Right hindlimb (tissue), 1 donor: ENCODE measurements at regions not wholly inside any gene's neighbourhood (a gene's known extent, or its start where the extent isn't known, plus 50 kb on each side); places are given as distances from the start of the nearest gene placed in this dataset.

Source experiments
- DNase-seq: peaks from one replicate; pipeline ENCODE4 v3.0.0-alpha.2; 2018

GRCh38 chr2:236805800-236806531 is 236.3 kb downstream of the ACKR3 start:
- DNase-seq = peak; percentile 45

- DNase-seq = no peak
Measured at GRCh38 chr2:236809716-236810115, 240.1 kb downstream of the ACKR3 start.

- no peak for DNase-seq
Measured at GRCh38 chr2:236811062-236811656, 241.5 kb downstream of the ACKR3 start.

DNA sequence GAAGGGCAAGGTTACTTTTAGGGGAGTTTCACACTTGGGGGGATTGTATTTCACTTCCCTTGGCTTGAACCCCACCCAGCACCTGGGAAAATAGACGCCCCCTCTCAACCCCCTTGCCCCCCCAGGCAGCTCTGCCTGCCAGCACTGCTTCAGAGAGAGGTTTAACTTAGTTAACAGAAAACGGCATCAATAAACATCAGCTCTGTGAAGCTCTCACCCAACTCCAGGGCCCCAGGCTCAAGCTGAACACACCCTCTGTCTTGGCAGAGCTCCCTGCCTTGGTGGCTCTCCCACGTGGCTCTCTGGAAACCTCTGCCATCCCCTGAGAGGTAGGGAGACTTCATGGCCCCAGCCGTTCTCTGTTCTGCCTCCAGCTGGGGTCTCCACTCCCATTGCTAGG is 244.1 kb downstream of the ACKR3 start:
- no peak for DNase-seq

- no peak for DNase-seq
Measured at GRCh38 chr2:236814593-236814992, 245.0 kb downstream of the ACKR3 start.

DNA sequence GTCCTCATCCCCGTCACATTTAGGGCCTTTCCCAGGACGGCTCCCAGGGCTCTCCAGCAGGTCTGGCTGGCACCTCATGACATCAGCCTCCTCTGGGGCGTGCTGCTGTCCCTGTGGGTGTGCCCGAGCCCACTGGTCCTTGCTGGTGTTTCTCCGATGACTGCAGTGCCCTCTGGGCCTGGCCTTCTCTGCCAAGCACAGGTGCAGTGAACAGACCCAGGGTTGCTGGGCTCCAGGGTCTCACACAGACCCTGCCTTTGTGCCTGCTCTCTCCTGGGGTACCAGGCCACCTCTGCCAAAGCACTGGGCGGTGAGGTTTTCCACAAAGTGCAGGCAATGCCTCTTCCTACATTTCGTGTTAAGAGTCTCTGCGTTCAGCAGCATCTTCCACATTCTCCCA is 246.1 kb downstream of the ACKR3 start:
- DNase-seq = no peak

DNA sequence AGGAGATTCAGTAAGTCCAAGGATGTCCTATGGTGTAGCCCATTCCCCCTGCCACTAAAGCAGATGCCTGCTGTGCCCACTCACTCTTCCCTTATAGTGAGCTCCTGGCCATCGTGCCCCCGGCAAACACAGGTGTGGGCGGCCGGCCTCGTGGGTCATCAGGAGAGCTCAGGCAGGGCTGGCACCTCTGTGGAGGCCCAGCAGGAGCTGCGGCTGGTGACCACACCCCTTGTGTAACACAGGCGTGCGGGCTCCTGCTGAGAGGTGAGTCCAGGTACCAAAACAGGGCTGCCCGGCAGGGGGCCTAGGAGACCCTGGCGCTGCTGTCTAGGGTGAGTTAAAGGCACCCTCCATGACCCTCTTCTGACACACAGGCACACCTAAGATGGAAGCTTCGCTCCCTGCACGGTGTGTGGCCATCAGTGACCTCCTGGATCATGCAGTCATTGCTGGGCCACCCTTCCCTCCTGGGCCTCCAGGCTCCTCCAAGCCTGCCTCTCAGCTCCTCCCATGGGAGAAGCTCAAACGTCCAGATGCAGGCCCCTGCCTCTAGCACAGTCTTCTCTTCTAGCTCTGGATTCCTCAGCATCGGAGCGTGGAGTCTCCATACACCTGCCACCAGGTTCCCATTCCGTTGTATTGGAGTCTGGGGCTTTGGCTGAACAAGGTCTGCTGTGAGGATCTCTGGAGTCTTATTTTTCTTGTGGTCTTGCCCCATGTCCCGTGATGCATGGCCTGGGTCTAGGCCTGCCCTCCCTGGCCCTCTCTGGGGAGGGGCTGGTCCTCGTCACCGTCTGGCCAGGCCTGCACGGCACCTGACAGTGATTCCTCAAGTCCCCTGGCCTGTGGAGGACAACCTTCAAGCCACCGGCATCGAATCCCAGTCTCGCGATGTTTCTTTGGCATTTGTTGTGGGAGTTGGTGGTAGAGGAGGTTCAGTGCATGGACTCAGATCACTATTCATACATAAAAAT is 246.9 kb downstream of the ACKR3 start:
- DNase-seq = no peak

GRCh38 chr2:236818281-236819045 is 248.8 kb downstream of the ACKR3 start:
- DNase-seq = no peak

DNA sequence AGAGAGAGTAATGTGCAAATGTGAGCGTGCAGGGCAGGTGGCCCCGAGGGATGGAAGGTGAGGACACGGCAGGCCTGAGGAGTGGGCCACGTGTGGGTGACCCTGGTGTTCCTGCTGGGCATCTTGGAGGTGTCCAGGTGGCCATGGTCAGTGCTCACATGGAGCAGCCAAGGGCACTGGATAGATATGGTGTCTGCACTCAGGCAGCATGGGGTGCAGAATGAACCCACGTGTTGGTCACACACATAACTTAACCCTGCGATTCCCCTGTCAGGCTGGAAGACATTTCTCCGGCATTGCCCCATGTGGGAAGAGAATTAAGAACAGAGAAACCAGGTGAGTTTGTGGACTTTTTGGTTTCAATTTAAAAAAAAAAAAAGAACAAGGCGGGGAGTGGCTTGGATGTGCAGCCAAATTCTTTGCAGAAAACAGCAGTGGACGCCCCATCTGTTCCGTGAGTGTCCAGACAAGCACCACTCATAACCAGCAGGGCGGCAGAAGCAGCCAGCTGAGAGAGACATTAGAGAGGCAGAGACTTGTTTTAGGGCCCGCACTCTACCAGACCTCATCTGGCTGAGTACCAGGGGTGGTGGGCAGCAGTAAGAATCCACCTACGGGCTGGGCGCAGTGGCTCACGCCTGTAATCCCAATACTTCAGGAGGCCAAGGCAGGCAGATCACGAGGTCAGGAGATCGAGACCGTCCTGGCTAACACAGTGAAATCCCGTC is 249.8 kb downstream of the ACKR3 start:
- DNase-seq = no peak

GRCh38 chr2:236820763-236821344 is 251.2 kb downstream of the ACKR3 start:
- no peak for DNase-seq

- no peak for DNase-seq
Measured at GRCh38 chr2:236823041-236823629, 253.5 kb downstream of the ACKR3 start.

DNA sequence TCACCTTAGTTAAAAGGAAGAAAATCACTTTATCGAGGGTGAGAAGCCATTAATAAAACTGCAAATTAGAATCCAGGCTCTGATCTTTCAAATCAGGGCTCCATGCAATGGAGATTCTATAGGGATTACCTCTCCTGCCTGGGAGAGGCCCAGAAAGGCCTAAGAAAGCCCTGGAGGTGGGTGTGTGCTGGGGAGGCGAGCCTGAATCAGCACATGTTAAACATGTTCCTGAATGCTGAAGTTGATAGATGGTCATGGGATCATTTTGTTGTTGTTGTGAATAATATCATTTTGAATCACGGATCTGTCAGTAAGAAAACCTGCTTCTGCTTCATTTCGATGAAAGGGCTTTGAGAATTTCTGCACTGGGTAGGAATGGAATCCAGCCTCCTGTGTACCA is 254.3 kb downstream of the ACKR3 start:
- no peak for DNase-seq

DNA sequence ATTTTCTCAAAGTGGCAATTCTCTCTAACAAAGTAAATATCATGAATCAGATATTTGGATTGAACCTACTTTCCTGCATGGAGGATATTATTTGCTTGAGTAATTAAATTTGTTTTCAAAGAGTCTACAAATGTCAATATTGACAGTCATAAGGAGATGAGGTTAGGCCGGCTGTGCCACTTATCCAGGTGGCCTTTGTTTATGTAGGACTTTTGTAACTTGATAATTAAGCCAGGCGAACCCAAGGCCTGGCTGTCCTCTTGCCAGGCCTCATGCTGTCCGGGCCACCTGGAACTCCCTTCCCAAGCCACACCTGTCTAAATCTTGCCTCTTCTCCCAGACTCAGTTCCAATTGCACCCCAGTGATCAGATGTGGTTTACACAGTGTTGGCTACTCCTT is 255.2 kb downstream of the ACKR3 start:
- DNase-seq = no peak

GRCh38 chr2:236825989-236826510 is 256.4 kb downstream of the ACKR3 start:
- no peak for DNase-seq

DNA sequence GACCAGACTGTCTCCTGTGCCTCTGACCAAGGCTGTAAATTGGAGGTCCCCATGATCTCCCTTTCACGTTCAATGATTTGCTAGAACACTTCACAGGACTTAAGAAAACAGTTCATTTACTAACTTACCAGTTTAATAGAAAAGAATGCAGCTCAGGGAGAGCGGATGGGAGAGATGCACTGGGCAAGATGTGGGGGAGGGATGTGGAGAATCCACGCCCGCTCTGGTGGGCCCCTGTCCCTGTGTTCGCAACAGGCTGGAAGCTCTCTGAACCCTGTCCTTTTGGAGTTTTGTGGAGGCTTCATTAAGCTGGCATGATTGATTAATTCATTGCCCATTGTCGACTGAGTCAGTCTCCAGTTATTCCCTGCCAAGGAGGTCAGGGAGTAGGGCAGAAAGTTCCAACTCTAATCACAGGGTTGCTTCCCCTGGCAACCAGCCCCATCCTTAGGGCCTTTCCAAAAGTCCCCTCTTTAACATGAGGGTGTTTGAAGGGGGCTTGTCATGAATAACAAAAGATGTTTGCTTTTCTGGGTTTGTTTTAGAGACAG is 257.1 kb downstream of the ACKR3 start:
- no peak for DNase-seq

DNA sequence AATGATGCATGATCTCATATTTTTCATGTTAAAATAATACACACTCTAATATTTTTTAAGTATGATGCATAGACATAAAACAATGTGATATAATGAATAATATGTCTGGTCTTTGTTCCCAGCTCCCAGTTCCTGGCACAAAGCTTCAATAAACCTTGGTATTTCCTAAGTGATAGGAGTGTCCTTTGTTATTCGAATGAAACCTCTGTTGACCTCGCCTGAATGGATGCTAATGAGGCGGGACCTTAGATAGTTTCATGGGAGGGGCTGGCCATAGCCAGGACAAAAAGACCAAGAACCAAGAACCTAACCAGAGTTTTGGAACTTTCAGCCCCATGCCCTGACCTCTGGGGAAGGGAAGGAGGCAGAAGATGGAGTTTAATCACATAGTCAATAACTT is 257.7 kb upstream of the COPS8 start:
- no peak for DNase-seq

DNA sequence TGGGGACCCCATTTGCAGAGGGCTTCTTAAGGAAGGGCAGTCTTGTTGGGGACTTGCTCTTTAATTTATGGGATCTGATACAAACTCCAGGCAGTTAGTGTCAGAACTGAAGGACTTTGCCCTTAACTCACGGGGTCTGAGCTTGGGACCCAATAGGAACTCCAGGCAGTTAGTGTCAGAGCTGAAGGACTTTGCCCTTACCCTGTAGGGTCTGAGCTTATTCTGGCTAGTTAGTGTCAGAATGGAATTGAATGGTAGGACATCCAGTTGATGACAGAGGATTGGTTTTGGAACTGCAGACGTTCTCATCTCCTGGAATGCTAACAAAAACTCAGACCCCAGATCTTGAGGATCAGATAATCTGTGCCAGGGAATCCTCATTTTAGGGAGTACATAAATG is 256.9 kb upstream of the COPS8 start:
- no peak for DNase-seq

DNA sequence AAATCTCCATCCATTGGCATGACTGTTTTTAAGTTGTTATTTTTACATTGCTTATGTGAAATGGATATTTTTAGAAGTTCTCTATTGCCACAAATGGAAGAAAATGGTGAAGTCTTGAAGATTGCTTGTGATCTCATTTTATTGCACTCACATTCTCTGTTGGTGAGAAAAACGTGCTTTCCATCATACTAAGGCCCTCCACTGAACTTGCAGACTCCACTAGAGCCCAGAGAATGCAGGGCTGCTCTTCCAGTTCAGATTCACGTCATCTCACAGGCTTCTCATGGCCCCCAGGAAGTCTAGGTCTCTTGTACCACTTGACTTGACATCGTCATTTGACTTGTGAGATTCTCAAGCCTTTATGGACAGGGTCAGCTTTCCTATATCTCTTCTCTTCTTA is 254.8 kb upstream of the COPS8 start:
- DNase-seq = no peak

GRCh38 chr2:236831698-236832097 is 254.0 kb upstream of the COPS8 start:
- no peak for DNase-seq

DNA sequence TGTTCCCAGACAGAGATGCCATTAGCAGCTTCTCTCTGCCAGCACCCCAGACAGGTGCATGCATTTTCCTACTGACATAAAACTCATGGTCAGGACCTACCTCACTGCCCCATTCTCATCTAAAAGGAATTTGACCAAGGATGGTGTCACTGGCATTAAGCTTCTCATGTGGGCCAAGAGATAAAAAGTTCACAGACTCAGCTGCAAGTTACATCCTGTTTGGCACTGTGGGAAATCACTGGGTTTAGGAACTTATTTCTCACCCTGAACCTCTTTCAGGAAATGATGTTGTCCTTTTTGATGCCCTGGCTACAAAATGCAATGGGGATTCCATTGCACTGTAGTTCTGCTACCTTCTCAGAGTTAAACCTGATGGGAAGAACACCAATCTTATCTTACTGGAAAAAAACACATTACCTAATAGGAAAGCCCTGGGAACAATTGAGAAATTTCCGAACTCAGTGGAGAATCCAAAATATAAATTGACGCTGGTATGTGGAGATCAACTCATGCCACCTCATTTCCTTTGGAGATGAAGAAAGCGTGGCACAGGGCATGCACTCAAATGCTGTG is 252.1 kb upstream of the COPS8 start:
- DNase-seq = no peak
